ENCODE measurements at regions not wholly inside any gene's neighbourhood (a gene's known extent, or its start where the extent isn't known, plus 50 kb on each side); places are given as distances from the start of the nearest gene placed in this dataset.

GRCh38 chr3:30966896-30967295, 72.4 kb upstream of the GADL1 start:
- TF ChIP-seq POLR2A (IDR thresholded peaks at IDR 0.05), result no peak
- TF ChIP-seq CTCF (IDR thresholded peaks at IDR 0.05), result no peak
